Central memory CD8-positive, alpha-beta T cell (primary cell): ENCODE measurements at regions not wholly inside any gene's neighbourhood (a gene's known extent, or its start where the extent isn't known, plus 50 kb on each side); places are given as distances from the start of the nearest gene placed in this dataset.
"Not testable (repeated sequence)": the region's sequence is repeated elsewhere in the genome, so short reads cannot be mapped to it uniquely, and the experiment has no call there.

Source experiments
- ATAC-seq: fragments of 150-1000 bp; cut with Tn5 transposase; replicated peaks from 2 replicates; pipeline ENCODE4 v1.10.0; 2022; ENCODE audit warnings: mild to moderate bottlenecking, moderate FRiP score, moderate number of reproducible peaks; ENCODE audit not compliant: poor library complexity, severe bottlenecking; ENCODE audit errors: extremely low read depth
- DNase-seq, 2 donors: peaks; one replicate each; pipeline ENCODE4 v3.0.0; 2021; ENCODE audit warnings: low spot score in 2 of 2
- H3K27ac Mint-ChIP-seq: one replicate; pipeline ENCODE4 v1.8.0; 2022; ENCODE audit warnings: low read depth, mild to moderate bottlenecking, moderate library complexity, mixed read lengths
- H3K27me3 Mint-ChIP-seq: one replicate; pipeline ENCODE4 v1.8.0; 2022; ENCODE audit warnings: mixed read lengths
- H3K36me3 Mint-ChIP-seq: one replicate; pipeline ENCODE4 v1.8.0; 2022; ENCODE audit warnings: mild to moderate bottlenecking, moderate library complexity, mixed read lengths; ENCODE audit not compliant: insufficient read depth
- H3K4me1 Mint-ChIP-seq: one replicate; pipeline ENCODE4 v1.8.0; 2022; ENCODE audit warnings: mixed read lengths
- H3K4me3 Mint-ChIP-seq: one replicate; pipeline ENCODE4 v1.8.0; 2022; ENCODE audit warnings: mild to moderate bottlenecking, moderate library complexity, mixed read lengths
- H3K9me3 Mint-ChIP-seq: one replicate; pipeline ENCODE4 v1.8.0; 2022; ENCODE audit warnings: mixed read lengths

GRCh38 chr4:75213480-75213879 is 280.6 kb downstream of the PARM1 start:
- Mint-ChIP-seq H3K4me3 (no peak overlapping the region), H3K36me3 (no peaks in the 10 kb centered on the region), H3K4me1 (no peaks in the 10 kb centered on the region), H3K27ac (no peak overlapping the region), H3K9me3 (peaks cover 11% of the 10 kb centered on the region), H3K27me3 (no peaks in the 10 kb centered on the region)
- no peak for ATAC-seq
- DNase-seq = no peak

DNA sequence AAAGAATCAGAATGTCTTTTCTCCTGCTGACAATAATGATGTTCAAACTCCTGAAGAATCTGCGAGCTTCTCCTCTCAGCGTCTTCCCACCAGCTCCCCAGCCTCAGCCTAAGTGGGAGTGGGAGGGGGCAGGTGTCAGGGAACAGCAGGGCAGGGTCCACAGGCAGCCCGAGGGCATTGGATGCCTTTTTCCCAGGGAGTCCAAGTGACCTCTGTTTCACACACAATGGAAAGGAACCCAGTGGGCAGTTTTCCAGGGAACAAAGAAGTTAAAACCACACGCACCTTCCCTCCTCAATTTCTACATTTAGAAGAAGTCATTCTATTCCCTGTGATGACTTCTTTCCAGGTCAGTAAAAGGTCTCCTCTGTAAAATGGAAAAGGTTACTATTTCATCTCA is 278.5 kb downstream of the PARM1 start:
- ATAC-seq (no peak), DNase-seq (no peak)
- H3K9me3 Mint-ChIP-seq = peaks cover 5% of the 10 kb centered on the region
- H3K4me3 Mint-ChIP-seq = no peak overlapping the region
- no peak overlapping the region for H3K27ac Mint-ChIP-seq
- no peaks in the 10 kb centered on the region for H3K4me1 Mint-ChIP-seq
- no peaks in the 10 kb centered on the region for H3K36me3 Mint-ChIP-seq
- H3K27me3 Mint-ChIP-seq = no peaks in the 10 kb centered on the region

DNA sequence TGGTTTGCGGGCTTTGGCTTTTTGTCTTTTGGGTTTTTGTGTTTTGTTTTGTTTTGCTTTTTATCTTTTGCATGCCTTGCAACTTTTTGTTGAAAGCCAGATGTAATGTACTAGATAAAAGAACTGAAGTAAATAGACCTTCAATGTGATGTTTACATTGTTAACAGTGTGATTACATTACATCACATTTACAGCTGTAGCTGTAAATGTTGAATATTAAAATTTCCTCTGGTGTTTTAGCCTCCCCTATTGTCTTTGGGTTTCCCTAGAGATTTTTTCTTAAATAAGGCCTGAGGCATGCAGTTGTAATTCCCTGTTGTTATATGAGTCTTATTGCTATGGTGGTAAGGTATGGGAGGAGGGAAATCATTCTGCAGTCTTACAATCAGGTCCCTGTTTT is 275.0 kb downstream of the PARM1 start:
- peaks cover 5% of the 10 kb centered on the region for H3K9me3 Mint-ChIP-seq
- no peak overlapping the region for H3K4me3 Mint-ChIP-seq
- no peak for DNase-seq
- no peaks in the 10 kb centered on the region for H3K4me1 Mint-ChIP-seq
- no peaks in the 10 kb centered on the region for H3K27me3 Mint-ChIP-seq
- no peaks in the 10 kb centered on the region for H3K36me3 Mint-ChIP-seq
- H3K27ac Mint-ChIP-seq = no peak overlapping the region
- no peak for ATAC-seq

DNA sequence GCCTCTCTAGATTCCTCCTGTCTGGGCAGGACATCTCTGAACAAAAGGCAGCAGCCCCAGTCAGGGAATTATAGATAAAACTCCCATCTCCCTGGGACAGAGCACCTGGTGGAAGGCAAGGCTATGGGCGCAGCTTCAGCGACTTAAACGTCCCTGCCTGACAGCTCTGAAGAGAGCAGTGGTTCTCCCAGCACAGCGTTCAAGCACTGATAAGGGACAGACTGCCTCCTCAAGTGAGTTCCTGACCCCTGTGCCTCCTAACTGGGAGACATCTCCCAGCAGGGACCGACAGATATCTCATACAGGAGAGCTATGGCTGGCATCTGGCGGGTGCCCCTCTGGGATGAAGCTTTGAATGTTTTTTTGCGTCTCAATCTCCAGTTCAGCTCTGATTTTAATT is 262.2 kb downstream of the PARM1 start:
- Mint-ChIP-seq H3K4me3 (no peak overlapping the region), H3K4me1 (no peaks in the 10 kb centered on the region), H3K9me3 (no peaks in the 10 kb centered on the region), H3K36me3 (no peaks in the 10 kb centered on the region), H3K27me3 (no peaks in the 10 kb centered on the region), H3K27ac (no peak overlapping the region)
- ATAC-seq = no peak
- no peak for DNase-seq

- Mint-ChIP-seq H3K4me1 (no peaks in the 10 kb centered on the region), H3K4me3 (no peak overlapping the region)
- no peak for ATAC-seq
Measured at GRCh38 chr4:75194180-75194579, 261.3 kb downstream of the PARM1 start.

GRCh38 chr4:75192182-75192581 is 259.3 kb downstream of the PARM1 start:
- not testable (repeated sequence) for H3K4me1 Mint-ChIP-seq, H3K27me3 Mint-ChIP-seq, H3K36me3 Mint-ChIP-seq, DNase-seq, H3K27ac Mint-ChIP-seq, ATAC-seq, H3K4me3 Mint-ChIP-seq, H3K9me3 Mint-ChIP-seq

More at GRCh38 chr4:75194180-75194579, 261.3 kb downstream of the PARM1 start:
- no peak for DNase-seq
- Mint-ChIP-seq H3K36me3 (no peaks in the 10 kb centered on the region), H3K27ac (no peak overlapping the region), H3K27me3 (no peaks in the 10 kb centered on the region), H3K9me3 (no peaks in the 10 kb centered on the region)

- DNase-seq (no peak), ATAC-seq (no peak)
- Mint-ChIP-seq H3K4me1 (no peaks in the 10 kb centered on the region), H3K4me3 (no peak overlapping the region), H3K9me3 (no peaks in the 10 kb centered on the region), H3K27me3 (no peaks in the 10 kb centered on the region), H3K36me3 (no peaks in the 10 kb centered on the region), H3K27ac (no peak overlapping the region)
Measured at GRCh38 chr4:75189711-75190335, 256.9 kb downstream of the PARM1 start.

- no peaks in the 10 kb centered on the region for H3K4me1 Mint-ChIP-seq
- DNase-seq = no peak
- no peaks in the 10 kb centered on the region for H3K36me3 Mint-ChIP-seq
- no peaks in the 10 kb centered on the region for H3K27me3 Mint-ChIP-seq
- peaks cover 9% of the 10 kb centered on the region for H3K9me3 Mint-ChIP-seq
- no peak overlapping the region for H3K27ac Mint-ChIP-seq
- no peak for ATAC-seq
- H3K4me3 Mint-ChIP-seq = no peak overlapping the region
Measured at GRCh38 chr4:75180790-75181776, 248.2 kb downstream of the PARM1 start.

GRCh38 chr4:75180217-75180616 is 247.3 kb downstream of the PARM1 start:
- DNase-seq = no peak
- Mint-ChIP-seq H3K4me1 (no peaks in the 10 kb centered on the region), H3K27ac (no peak overlapping the region), H3K27me3 (no peaks in the 10 kb centered on the region), H3K4me3 (no peak overlapping the region), H3K9me3 (peaks cover 9% of the 10 kb centered on the region), H3K36me3 (no peaks in the 10 kb centered on the region)
- no peak for ATAC-seq

GRCh38 chr4:75179510-75179909 is 246.6 kb downstream of the PARM1 start:
- ATAC-seq = no peak
- no peaks in the 10 kb centered on the region for H3K27me3 Mint-ChIP-seq
- H3K36me3 Mint-ChIP-seq = no peaks in the 10 kb centered on the region
- DNase-seq = no peak
- no peak overlapping the region for H3K4me3 Mint-ChIP-seq
- H3K9me3 Mint-ChIP-seq = peaks cover 9% of the 10 kb centered on the region
- H3K4me1 Mint-ChIP-seq = no peaks in the 10 kb centered on the region
- H3K27ac Mint-ChIP-seq = no peak overlapping the region

GRCh38 chr4:75172551-75172950 is 239.6 kb downstream of the PARM1 start:
- H3K9me3 Mint-ChIP-seq = no peaks in the 10 kb centered on the region
- no peaks in the 10 kb centered on the region for H3K4me1 Mint-ChIP-seq
- no peak overlapping the region for H3K4me3 Mint-ChIP-seq
- H3K27me3 Mint-ChIP-seq = no peaks in the 10 kb centered on the region
- ATAC-seq (no peak), DNase-seq (no peak)
- H3K36me3 Mint-ChIP-seq = no peaks in the 10 kb centered on the region
- H3K27ac Mint-ChIP-seq = no peak overlapping the region

GRCh38 chr4:75169427-75169826 is 236.5 kb downstream of the PARM1 start:
- no peak for ATAC-seq
- no peaks in the 10 kb centered on the region for H3K4me1 Mint-ChIP-seq
- H3K36me3 Mint-ChIP-seq = no peaks in the 10 kb centered on the region
- H3K27ac Mint-ChIP-seq = no peak overlapping the region
- no peaks in the 10 kb centered on the region for H3K27me3 Mint-ChIP-seq
- peaks cover 6% of the 10 kb centered on the region for H3K9me3 Mint-ChIP-seq
- no peak overlapping the region for H3K4me3 Mint-ChIP-seq
- DNase-seq = no peak

DNA sequence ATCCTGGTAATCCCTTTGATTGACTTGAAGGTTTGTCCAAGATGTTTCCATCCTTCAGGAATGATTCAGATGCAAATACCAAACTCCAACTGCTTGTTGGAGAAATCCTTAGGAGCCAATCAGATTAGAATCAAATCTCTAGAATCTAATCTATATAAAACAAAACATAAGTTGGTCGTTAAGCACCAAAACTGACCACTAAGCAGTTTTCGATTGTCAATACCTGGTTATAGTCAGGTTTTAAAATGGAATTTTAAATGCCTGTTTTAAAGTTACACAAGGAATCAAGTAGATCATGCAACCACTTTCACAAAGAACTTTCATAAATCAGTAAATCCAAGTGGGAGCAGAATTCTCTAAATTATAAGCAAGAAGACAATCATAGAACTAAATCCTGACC is 236.1 kb downstream of the PARM1 start:
- H3K4me3 Mint-ChIP-seq = no peak overlapping the region
- no peak overlapping the region for H3K27ac Mint-ChIP-seq
- ATAC-seq (no peak), DNase-seq (no peak)
- no peaks in the 10 kb centered on the region for H3K4me1 Mint-ChIP-seq
- no peaks in the 10 kb centered on the region for H3K27me3 Mint-ChIP-seq
- peaks cover 6% of the 10 kb centered on the region for H3K9me3 Mint-ChIP-seq
- no peaks in the 10 kb centered on the region for H3K36me3 Mint-ChIP-seq
